Pulmonary artery endothelial cell (primary cell): ENCODE measurements at regions not wholly inside any gene's neighbourhood (a gene's known extent, or its start where the extent isn't known, plus 50 kb on each side); places are given as distances from the start of the nearest gene placed in this dataset.
A peak's percentile ranks its signal among the peaks of the same experiment; 100 is the strongest.

Source experiments
- DNase-seq: peaks from one replicate; pipeline ENCODE4 v3.0.0-alpha.2; 2011; ENCODE audit warnings: low read depth, low spot score

DNA sequence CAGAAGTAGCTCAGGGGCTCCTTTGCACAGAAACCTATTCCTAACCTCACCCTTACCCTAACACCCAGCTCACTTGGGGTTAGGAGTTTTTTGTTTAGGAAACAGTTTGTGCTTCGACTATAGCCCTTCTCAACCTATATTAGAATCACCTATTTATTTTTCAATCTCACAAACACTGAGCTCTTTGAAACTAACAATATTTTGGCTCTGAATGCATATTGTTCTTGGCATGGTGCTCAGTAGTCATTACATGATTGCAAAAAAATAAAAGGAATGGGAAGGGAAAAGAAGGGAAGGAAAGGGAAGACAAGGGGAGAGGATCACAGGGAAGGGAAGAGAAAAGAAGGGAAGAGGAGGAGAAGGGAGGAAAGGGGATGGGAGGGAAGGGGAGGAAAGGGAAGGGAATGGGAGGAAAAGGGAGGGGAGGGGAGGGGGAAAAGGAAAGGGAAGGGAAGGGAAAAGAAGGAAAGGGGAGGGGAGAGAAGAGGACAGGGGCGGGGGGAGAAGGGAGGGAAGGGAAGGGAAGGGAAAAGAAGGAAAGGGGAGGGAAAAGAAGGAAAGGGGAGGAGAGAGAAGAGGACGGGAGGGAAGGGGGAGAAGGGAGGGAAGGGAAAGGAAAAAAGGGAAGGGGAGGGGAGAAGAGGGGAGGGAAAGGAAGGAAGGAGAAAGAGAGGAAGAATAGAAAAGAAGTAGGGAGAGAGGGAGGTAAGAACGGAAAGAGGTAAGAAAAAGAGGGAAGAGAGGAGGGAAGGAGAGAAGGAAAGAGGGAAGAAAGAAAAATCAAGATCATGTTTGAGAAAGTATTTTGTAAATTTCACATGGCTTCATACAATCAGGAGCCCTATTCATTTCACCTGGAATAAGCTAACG, 484.1 kb upstream of the NFIA start:
- no peak for DNase-seq

DNA sequence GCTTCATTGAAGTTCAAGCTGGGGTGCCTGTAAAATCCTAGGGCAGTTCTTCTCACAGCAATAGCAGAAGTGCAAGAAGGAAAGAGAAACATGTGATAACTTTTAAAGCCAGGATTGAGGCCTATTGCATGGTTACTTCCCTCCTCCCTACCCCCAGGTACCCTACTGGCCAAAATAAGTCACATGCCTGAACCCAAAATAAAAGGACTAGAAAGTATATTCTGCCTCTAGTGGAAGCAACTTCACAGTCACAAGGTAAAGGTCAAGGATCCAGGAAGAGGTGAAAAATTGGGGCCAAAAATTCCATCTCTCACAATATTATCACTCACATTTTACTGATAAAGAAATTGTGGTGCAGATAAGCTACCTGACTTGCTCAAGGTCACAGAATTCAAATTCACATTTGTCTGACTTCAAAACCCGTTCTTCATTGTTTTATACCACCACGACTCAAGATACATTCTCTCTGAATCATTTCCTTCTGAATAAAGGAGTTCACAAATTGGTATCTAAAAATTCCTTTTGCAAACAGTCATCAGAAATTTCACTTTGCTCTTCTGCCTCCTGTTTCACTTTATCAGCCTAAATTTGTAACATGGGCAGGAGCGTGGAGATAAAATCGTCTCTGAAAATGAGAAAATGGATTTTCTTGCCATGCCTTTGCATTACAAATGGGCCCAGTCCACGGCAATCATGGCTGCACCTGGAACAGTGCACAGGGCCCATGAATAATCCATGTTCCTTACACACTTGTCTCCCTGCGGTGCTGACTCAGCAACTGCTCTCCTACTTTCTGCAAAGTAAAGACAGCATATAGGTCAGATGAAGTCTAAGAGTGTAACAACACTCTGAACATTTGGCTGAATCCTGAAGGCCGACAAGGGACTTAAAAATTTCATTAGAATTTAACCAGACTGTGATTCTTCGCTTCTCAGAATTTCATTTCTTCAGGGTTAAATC, 485.3 kb upstream of the NFIA start:
- DNase-seq, result no peak

DNA sequence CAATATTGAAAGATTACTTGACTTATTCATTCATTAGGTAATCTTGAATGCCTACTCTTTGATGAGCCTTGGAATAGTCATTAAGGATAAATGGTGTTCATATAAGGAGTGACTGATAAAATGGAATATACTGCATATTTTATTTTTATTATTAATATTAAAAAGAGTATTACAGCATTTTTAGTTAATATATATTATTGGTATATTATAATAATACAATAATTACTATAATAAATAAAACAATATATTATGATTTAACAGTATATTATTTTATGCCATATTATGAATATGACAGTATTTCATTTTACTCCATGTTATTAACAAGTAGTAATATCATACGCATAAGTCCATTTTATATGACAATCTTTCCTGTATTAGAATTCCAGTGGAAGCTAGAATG, 490.8 kb upstream of the NFIA start:
- DNase-seq, result no peak

DNA sequence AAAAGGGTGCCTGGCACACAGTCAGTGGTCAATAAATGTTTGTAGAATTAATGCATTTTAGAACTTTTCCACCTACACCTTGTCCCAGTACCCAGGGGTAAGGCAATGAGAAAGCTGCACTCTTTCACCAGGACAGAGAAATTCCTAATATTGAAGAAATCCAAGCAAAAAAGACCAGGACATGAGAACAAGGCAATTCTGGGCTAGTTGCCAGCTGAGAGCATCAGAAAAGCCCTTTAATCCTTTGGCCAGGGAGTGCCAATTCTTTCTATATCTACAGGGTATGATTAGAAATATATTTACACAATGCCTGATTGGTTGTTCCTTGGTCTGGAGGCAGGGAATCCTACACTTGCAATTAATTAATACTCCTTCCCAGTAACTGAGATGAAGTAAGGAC, 492.4 kb upstream of the NFIA start:
- no peak for DNase-seq

DNA sequence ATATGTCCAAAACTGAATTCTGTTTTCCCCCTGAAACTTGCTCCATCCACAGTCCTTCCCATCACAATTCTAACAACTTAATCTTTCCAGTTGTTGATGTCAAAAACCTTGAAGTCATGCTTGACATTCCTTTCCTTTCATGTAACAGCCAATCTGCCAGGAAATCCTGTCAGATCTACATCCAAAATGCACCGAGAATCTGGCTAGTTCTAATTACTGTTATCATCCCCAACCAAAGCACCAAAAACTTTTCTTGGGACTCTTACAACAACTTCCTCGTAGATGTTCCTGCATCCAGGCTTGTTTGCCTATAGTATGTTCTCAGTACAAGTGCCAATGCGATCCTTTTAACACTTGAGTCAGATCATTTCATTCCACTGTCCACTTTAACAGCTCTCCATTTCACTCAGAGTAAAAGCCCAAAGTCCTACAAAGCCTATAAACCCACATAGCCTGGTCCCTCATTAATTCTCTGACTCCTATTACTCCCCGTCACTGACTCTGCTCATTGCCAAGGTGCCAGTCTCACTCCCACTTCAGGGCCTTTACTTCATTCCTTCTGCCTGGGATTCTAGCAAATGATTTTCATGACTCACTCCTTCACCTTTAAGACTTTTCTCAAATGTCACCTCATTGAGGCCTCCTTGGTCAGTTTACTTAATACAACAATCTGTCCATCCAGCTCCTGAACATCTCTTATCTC, 493.2 kb upstream of the NFIA start:
- DNase-seq, result no peak

DNA sequence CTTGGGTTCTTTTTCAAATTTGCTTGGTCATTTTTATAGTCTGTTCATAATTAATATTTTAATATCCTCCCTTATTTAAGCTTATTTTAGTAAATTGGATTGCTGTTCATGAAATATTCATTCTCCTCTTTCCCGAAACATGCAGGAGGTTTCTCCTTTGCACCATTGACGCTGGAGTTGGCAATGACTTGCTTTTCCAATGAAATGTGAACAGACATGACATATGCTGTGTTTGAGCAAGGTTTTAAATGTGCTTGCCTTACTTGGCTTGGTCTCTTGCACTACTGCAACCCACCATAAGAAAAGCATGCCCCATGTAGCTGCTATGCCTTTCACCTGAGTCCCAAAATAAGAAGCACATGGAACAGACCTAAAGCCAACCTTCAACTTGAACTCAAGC, 498.0 kb upstream of the NFIA start:
- DNase-seq, result no peak

DNA sequence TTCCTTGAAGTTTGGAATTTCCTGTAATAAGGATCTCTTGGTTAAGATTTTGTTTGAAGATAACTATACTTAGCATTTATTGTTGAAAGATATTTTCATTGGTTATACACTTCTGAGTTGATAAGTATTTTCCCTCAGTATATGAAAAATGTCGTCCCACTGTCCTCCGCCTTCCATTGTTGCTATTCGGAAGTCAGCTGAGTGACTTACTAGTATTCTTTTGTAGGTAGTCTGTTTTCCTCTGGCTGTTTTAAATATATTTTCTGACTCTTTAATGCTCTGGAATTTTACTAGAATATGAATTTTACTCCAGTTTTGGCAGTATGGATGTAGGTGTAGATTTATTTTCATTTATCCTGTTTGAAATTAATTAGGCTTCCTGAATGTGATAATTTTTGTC, 498.7 kb upstream of the NFIA start:
- DNase-seq, result no peak

DNA sequence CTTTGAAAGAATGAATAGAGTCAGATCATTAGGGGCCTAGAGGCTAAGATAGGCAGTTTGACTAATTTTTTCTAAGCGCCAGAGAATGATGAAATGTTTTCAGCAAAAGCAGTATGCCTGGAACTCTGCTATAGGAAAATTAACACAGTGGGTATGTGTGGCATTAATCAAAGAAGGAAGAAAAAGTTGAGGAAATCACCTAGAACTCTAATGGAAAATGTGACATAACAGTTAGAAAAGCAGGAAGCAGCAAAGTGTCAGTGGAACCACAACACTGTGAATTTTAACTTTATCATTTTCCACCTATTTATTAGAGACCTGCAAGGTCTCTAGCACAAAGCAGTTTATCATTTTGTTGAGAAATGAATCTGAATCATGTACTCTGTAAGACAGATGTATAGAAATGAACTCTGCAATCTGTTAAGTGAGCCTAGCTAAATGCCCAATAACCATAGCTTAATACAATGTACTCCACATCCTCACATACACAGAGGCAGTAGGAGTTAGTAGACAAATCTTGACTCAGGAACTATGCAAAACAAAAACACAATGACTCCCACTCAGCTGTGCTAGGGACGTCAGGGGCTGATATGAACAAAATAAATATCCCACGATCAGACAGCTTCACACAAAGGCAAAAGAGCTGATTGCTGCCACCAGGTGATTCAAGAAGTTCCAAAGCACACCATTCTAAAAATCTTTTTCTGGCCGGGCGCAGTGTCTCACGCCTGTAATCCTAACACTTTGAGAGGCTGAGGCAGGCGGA, 500.7 kb upstream of the NFIA start:
- no peak for DNase-seq

DNA sequence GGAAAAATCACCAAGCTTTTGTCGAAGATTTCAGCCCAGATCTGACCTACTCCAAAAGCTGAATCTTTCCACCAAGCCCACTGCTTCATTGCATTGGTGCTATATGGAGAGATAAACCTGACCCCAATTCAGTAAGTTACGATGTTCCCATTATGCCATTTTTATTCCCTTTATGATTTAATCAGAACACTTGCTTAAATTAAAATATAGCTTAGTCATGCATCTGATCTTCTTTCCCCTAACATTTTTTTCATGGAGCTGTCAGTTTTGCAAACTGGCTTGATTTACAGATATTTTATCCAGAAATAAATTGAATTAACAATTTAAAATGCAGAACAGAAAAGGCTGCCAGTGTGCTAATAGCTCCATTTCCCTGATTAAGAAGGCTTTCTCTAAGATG, 503.5 kb upstream of the C1orf87 start:
- no peak for DNase-seq

DNA sequence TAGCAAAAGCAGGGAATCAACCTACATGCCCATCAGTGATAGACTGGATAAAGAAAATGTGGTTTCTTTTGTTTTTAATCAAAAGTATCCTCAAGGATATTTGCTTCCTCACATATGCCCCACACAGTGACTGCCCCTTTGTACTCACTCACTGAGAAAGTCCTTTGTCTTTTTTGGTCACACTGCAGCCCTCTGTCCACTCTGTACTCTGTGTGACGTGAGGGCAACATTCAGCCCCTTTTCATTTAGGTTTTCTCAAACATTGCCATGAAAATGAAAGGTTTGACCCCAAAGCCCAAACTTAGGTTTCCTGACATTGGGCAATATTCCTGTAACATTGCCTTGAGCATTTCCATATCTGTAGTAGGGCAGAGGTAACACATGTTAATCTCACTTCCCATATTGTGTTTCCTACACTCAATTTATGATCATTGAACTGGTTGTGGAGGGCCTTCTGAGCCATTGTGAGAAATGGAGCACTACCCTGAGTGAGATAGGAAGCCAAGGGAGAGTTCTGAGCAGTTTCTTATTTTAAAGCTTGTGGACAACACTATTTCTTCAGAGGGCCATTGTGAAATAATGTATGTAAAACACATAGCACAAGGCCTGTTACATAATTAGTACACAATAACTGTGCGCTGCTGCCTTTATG, 501.9 kb upstream of the C1orf87 start:
- no peak for DNase-seq

DNA sequence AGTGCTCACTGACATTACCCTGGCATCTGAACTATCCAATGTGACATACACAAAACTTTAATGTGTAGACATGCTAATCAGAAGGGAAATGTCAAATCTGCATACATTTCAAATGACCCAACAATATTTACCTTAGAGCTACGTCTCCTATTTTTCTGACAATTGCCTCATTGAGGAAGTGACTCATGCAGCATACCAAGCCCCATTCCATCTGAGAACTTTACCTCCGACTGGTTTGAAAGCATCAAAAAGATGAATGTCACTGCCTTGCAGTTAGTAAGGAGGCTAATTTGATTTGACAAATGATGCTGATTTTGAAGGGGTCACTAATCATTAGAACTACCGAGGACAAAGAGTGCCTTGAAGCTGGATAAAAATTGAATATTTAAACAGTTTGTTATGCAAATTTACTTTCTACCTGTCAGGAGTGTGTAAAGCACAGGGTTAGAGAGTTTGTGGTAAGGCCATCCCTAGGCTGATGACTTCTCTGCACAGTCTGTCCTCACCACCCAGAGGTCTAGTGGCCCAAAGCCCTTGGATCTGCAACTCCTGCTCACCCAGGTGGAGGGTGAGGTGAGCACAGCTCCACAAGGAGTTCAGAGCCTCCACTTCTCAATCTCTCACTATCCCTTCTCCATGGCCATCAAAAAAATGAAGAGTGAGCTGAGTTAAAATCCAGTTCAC, 500.3 kb upstream of the C1orf87 start:
- peak; percentile 57 for DNase-seq

DNA sequence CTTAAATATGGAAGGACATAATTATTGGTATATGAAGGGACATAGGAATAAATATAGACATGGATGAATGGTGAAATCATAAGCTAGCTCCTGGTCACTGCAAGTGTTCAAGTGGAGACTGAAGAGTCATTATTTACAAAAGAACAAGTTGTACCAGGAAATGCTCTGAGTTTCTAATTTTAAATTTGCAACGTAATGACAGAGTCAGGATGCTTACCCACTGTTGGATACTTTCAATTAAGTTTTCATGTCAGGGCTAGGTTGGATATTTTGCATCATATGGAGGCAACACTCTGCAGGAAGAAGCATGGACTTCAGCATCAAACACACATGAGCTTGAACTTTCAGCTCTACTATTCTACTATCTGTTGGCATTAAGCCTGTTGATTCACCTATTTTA, 499.6 kb upstream of the C1orf87 start:
- DNase-seq, result no peak

DNA sequence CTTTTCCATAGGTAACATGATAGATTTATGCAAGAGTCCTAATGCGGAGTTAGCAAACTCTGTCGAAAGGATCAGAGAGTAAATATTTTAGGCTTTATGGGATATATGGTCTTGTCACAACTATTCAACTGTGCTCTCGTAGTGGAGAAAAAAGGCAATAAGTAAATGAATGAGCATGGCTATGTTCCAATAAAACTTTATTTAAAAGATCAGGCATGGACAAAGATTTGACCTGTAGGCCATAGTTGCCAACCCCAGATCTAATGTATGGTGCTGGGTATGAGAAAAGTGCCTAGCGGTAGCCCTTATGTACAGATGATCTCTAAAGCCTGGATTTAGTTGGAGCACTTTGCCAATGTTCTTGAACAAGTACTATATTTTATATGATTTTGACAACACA, 498.8 kb upstream of the C1orf87 start:
- DNase-seq, result no peak

DNA sequence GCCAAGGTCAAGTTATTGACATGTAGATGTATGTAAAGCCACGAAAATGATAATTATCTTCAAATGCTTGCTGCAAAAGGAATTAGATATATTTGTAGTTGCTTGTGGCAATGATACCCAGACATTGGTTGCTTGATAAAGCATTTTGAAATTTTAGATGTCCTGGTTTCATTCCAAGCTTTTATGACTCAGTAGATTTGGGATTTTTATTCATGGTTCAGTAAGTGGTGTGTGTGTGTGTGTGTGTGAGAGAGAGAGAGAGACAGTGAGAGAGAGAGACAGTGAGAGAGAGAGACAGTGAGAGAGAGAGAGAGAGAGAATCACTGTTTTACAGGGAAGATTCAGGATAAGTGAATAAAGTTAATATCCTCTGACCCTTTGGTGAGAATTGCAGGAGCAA, 498.2 kb upstream of the C1orf87 start:
- no peak for DNase-seq

DNA sequence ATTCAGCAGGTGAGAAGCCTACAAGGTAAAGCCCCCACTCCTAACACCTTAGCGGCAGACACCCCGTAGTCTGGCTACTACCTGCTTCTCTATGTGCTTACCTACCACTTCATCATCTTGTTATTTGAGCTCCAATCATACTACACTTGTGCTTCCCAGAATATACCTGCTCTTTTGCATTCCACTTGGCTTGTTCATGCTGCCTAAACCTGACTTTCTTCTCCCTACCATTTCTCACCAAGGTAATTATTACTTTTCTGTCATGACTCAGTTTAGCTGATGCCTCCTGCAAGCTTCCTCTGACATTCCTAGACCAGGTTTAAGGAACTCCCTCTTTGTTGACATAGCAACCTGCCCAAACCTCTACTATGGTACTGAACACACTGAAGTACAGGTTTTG, 495.6 kb upstream of the C1orf87 start:
- no peak for DNase-seq

DNA sequence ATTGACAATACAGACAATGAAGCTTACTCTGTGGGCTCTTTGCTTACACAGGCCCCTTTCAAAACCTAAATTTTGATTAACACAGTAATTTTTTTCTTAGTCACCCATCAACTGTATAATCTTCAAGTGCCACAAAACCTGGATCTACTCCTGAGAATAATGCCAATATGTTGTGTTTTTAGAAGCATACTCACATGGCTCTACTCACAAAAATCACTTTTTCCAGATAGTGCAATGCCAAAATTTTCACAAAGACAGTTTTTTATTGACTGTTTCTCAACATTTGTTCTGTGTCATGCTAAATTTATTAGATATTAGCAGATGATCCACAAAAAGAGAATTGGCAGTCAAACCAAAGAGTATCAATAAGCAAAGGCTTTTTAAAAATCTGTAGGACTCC, 493.7 kb upstream of the C1orf87 start:
- DNase-seq, result no peak

DNA sequence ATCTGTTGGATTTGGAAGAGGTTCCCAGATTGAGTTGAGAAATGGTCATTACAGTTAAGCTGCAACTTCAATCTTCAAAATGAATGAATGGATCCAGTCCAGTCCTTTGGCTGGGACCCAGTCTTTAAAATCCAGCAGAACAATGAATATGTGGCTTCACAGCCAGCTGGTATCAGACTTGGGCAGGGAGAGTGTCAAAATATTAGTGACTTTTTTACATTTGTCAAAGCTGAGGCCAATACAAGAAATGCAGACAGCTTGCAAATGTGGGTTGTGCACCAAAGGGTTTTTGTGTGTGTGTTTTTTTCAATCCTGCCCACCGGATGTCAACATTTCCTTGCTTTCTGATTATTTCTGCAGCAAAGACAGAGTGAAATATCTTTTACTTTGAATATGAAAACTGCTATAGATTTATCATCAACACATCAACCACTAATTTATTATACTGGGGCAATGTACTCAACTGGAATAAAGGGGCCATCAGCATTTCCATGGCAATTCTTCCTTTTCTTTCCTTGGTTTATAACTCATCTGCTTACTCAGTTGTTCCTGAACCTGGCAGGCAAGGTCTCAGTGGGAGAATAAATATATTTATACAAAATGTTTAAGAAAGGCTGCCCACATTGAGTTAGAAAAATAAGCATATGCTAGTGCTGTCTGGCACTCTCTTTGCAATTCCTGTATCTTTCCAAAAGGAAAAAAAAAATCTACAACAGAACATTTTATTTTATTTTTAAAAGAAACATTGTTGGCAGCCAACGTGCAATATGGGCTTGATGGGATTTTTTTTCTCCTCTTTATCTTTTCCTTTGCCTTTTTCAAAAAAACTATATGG, 491.6 kb upstream of the C1orf87 start:
- DNase-seq, result no peak

DNA sequence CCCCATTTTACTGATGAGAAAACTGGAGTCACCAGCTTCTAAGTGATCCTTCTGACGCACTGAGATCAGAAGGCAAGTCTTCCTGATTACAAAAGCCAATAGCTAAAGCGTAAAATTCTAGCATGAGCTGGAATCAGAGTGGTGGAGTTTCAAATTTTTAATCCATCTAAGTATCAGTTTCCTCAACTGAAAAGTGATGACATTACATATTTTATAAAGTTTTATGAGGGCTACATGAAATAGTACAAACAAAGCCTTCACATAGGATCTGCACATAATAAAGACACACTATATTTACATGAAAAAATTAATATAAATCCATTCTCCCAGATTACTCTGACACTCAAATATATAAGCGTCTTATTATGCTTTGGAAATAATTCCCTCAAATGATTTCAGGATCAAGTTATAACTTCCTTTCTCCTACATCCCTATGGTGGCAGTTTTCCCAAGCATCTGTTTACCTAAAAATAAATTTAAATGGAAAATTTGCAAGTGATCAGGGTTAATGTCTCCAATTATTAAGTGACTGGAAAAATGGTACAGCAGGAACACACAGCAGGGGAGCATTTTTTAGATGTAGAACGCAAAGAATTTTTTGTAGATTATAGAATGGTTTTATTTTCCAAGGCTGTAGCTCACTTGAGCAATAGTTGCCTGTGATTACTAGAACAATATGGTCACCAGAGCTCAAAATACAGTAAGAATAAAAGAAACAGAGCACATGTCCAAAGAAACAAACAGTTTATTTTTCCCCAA, 490.4 kb upstream of the C1orf87 start:
- DNase-seq, result no peak
